Astrocyte (in vitro differentiated cells and primary cell): ENCODE measurements at regions not wholly inside any gene's neighbourhood (a gene's known extent, or its start where the extent isn't known, plus 50 kb on each side); places are given as distances from the start of the nearest gene placed in this dataset.

Source experiments
- DNase-seq: peaks from one replicate; pipeline ENCODE4 v3.0.0-alpha.2; 2010; ENCODE audit warnings: low read depth
- FAIRE-seq: peaks from 2 replicates; lab custom pipeline; 2011; peaks lifted over from hg19 to GRCh38; lab: Jason Lieb, UNC
- H2AFZ ChIP-seq: 2 replicates; pipeline ENCODE4 v1.6.0; 2012; ENCODE audit warnings: low read depth, low read length, inconsistent platforms
- H3K27ac ChIP-seq: 2 replicates; pipeline ENCODE4 v1.5.1; 2011; ENCODE audit warnings: low read depth, low read length, inconsistent platforms
- H3K27me3 ChIP-seq: 2 replicates; pipeline ENCODE4 v1.6.0; 2011; ENCODE audit warnings: low read length, inconsistent platforms; ENCODE audit not compliant: insufficient read depth
- H3K36me3 ChIP-seq: 2 replicates; pipeline ENCODE4 v1.5.1; 2011; ENCODE audit warnings: low read length, inconsistent platforms; ENCODE audit not compliant: insufficient read depth
- H3K4me1 ChIP-seq: 2 replicates; pipeline ENCODE4 v1.5.1; 2011; ENCODE audit warnings: low read length, inconsistent platforms; ENCODE audit not compliant: insufficient read depth
- H3K4me2 ChIP-seq: 2 replicates; pipeline ENCODE4 v1.6.0; 2012; ENCODE audit warnings: low read length, inconsistent platforms
- H3K4me3 ChIP-seq: 2 replicates; pipeline ENCODE4 v1.5.1; 2011; ENCODE audit warnings: low read depth, mild to moderate bottlenecking, low read length, inconsistent platforms; ENCODE audit not compliant: insufficient read depth
- H3K79me2 ChIP-seq: 2 replicates; pipeline ENCODE4 v1.6.0; 2012; ENCODE audit warnings: mild to moderate bottlenecking, low read length, inconsistent platforms; ENCODE audit not compliant: insufficient read depth
- H3K9ac ChIP-seq: 2 replicates; pipeline ENCODE4 v1.6.0; 2012; ENCODE audit warnings: mild to moderate bottlenecking, low read length, inconsistent platforms
- H3K9me3 ChIP-seq: 2 replicates; pipeline ENCODE4 v1.5.1; 2012; ENCODE audit warnings: low read depth, mild to moderate bottlenecking, low read length, inconsistent platforms; ENCODE audit not compliant: insufficient read depth
- H4K20me1 ChIP-seq: 2 replicates; pipeline ENCODE4 v1.6.0; 2012; ENCODE audit warnings: low read length, inconsistent platforms; ENCODE audit not compliant: insufficient read depth
- H3K27ac Mint-ChIP-seq: one replicate; pipeline ENCODE4 v1.8.0; 2021; ENCODE audit warnings: mild to moderate bottlenecking, mixed read lengths; ENCODE audit not compliant: unreplicated experiment
- H3K27me3 Mint-ChIP-seq: one replicate; pipeline ENCODE4 v1.8.0; 2021; ENCODE audit warnings: low read depth, mixed read lengths; ENCODE audit not compliant: unreplicated experiment
- H3K36me3 Mint-ChIP-seq: one replicate; pipeline ENCODE4 v1.8.0; 2021; ENCODE audit warnings: low read depth, mixed read lengths; ENCODE audit not compliant: unreplicated experiment
- H3K4me1 Mint-ChIP-seq: one replicate; pipeline ENCODE4 v1.8.0; 2021; ENCODE audit warnings: low read depth, mixed read lengths; ENCODE audit not compliant: unreplicated experiment
- H3K4me3 Mint-ChIP-seq: one replicate; pipeline ENCODE4 v1.8.0; 2021; ENCODE audit warnings: mild to moderate bottlenecking, moderate library complexity, mixed read lengths; ENCODE audit not compliant: unreplicated experiment
- H3K9me3 Mint-ChIP-seq: one replicate; pipeline ENCODE4 v1.8.0; 2021; ENCODE audit warnings: mild to moderate bottlenecking, mixed read lengths; ENCODE audit not compliant: unreplicated experiment
- CTCF ChIP-seq: IDR thresholded peaks from 2 replicates; pipeline ENCODE4 v1.5.1; 2011; ENCODE audit warnings: low read depth, mild to moderate bottlenecking, inconsistent platforms, low read length, moderate library complexity; ENCODE audit not compliant: insufficient read depth
- EZH2 ChIP-seq: IDR thresholded peaks from 2 replicates; pipeline ENCODE4 v1.6.1; 2012; ENCODE audit warnings: mild to moderate bottlenecking, low read length, inconsistent platforms; ENCODE audit not compliant: insufficient read depth

- H3K4me2 ChIP-seq: no peak overlapping the region
- FAIRE-seq (no peak), DNase-seq (no peak)
- Mint-ChIP-seq H3K4me3 (no peak overlapping the region), H3K4me1 (peaks cover 6% of the 10 kb centered on the region), H3K27me3 (no peaks in the 10 kb centered on the region), H3K36me3 (no peaks in the 10 kb centered on the region), H3K9me3 (no peaks in the 10 kb centered on the region), H3K27ac (no peak overlapping the region)
- H3K36me3 ChIP-seq: no peaks in the 10 kb centered on the region
- H4K20me1 ChIP-seq: no peaks in the 10 kb centered on the region
- no peak overlapping the region for H2AFZ ChIP-seq
- no peak overlapping the region for H3K9ac ChIP-seq
- H3K27ac ChIP-seq: no peak overlapping the region
- H3K27me3 ChIP-seq: no peaks in the 10 kb centered on the region
- TF ChIP-seq CTCF (no peak), EZH2 (no peak)
- no peak overlapping the region for H3K4me3 ChIP-seq
- no peaks in the 10 kb centered on the region for H3K4me1 ChIP-seq
- H3K9me3 ChIP-seq: no peaks in the 10 kb centered on the region
- H3K79me2 ChIP-seq: no peaks in the 10 kb centered on the region
Observed at GRCh38 chr13:91132381-91132780, 215.1 kb upstream of the MIR17HG start.

GRCh38 chr13:91132786-91133185 lies 214.7 kb upstream of the MIR17HG start:
- H3K27me3 ChIP-seq: no peaks in the 10 kb centered on the region
- no peaks in the 10 kb centered on the region for H3K27me3 Mint-ChIP-seq
- FAIRE-seq (no peak), DNase-seq (peak; percentile 34)
- H3K36me3 ChIP-seq: no peaks in the 10 kb centered on the region
- no peaks in the 10 kb centered on the region for H3K9me3 Mint-ChIP-seq
- no peaks in the 10 kb centered on the region for H4K20me1 ChIP-seq
- no peaks in the 10 kb centered on the region for H3K9me3 ChIP-seq
- H3K4me1 ChIP-seq: no peaks in the 10 kb centered on the region
- no peak overlapping the region for H3K27ac Mint-ChIP-seq
- no peaks in the 10 kb centered on the region for H3K36me3 Mint-ChIP-seq
- TF ChIP-seq CTCF (no peak), EZH2 (no peak)
- no peak overlapping the region for H3K9ac ChIP-seq
- H3K79me2 ChIP-seq: no peaks in the 10 kb centered on the region
- H3K4me3 ChIP-seq: no peak overlapping the region
- H3K27ac ChIP-seq: no peak overlapping the region
- H3K4me2 ChIP-seq: no peak overlapping the region
- H3K4me3 Mint-ChIP-seq: no peak overlapping the region
- no peak overlapping the region for H2AFZ ChIP-seq
- H3K4me1 Mint-ChIP-seq: peaks cover 5% of the 10 kb centered on the region

GRCh38 chr13:91133941-91134802 lies 213.3 kb upstream of the MIR17HG start:
- no peak overlapping the region for H3K27ac Mint-ChIP-seq
- peak overlapping the region; percentile 12 for H2AFZ ChIP-seq
- no peaks in the 10 kb centered on the region for H3K36me3 Mint-ChIP-seq
- peaks cover 3% of the 10 kb centered on the region for H3K4me1 Mint-ChIP-seq
- no peaks in the 10 kb centered on the region for H3K27me3 ChIP-seq
- FAIRE-seq (no peak), DNase-seq (peak; percentile 45)
- no peak overlapping the region for H3K27ac ChIP-seq
- no peak overlapping the region for H3K4me3 ChIP-seq
- no peak overlapping the region for H3K4me2 ChIP-seq
- TF ChIP-seq EZH2 (no peak), CTCF (peak; percentile 93)
- no peaks in the 10 kb centered on the region for H3K79me2 ChIP-seq
- no peaks in the 10 kb centered on the region for H3K9me3 Mint-ChIP-seq
- no peaks in the 10 kb centered on the region for H3K9me3 ChIP-seq
- H3K27me3 Mint-ChIP-seq: no peaks in the 10 kb centered on the region
- no peaks in the 10 kb centered on the region for H3K4me1 ChIP-seq
- H4K20me1 ChIP-seq: no peaks in the 10 kb centered on the region
- H3K36me3 ChIP-seq: no peaks in the 10 kb centered on the region
- H3K9ac ChIP-seq: no peak overlapping the region
- H3K4me3 Mint-ChIP-seq: no peak overlapping the region
